ENCODE measurements at regions not wholly inside any gene's neighbourhood (a gene's known extent, or its start where the extent isn't known, plus 50 kb on each side); places are given as distances from the start of the nearest gene placed in this dataset.
"Not testable (repeated sequence)": the region's sequence is repeated elsewhere in the genome, so short reads cannot be mapped to it uniquely, and the experiment has no call there.

- POLR2A ChIA-PET: no interaction called here
- no peaks in the 10 kb centered on the region for H3K36me3 ChIP-seq (ENCODE audit: control insufficient read depth in 4 of 4, insufficient read depth in 4 of 4, low read length in 3 of 4)
- no peak overlapping the region for H3K4me3 ChIP-seq (ENCODE audit: control insufficient read depth in 1 of 7, extremely low read depth in 1 of 7, insufficient read depth in 4 of 7, low read depth in 2 of 7, low read length in 6 of 7)
- CTCF ChIA-PET: no interaction called here
- no peaks in the 10 kb centered on the region for H3K9me3 ChIP-seq (ENCODE audit: control extremely low read depth in 1 of 5, control insufficient read depth in 4 of 5, insufficient read depth in 2 of 5, low read depth in 1 of 5, low read length in 4 of 5)
- no peaks in the 10 kb centered on the region for H3K4me1 ChIP-seq (ENCODE audit: control extremely low read depth in 1 of 4, control insufficient read depth in 4 of 4, insufficient read depth in 4 of 4, low read length in 3 of 4)
- no peak overlapping the region for H3K27ac ChIP-seq (ENCODE audit: insufficient read depth in 1 of 2, low read depth in 1 of 2, low read length in 2 of 2, poor library complexity in 1 of 2, severe bottlenecking in 2 of 2)
- no peaks in the 10 kb centered on the region for H3K27me3 ChIP-seq (replicated peaks in 2 of 5; ENCODE audit: control insufficient read depth in 4 of 5, insufficient read depth in 5 of 5, low read length in 4 of 5)
- DNase-seq: no peak
These were observed 535.1 kb downstream of the TMEM135 start for GRCh38 chr11:87572881-87573280.

- H3K36me3 ChIP-seq (ENCODE audit: control insufficient read depth in 4 of 4, insufficient read depth in 4 of 4, low read length in 3 of 4): no peaks in the 10 kb centered on the region
- H3K27ac ChIP-seq (ENCODE audit: insufficient read depth in 1 of 2, low read depth in 1 of 2, low read length in 2 of 2, poor library complexity in 1 of 2, severe bottlenecking in 2 of 2): no peak overlapping the region
- ChIA-PET POLR2A (no interaction called here), CTCF (no interaction called here)
- no peaks in the 10 kb centered on the region for H3K27me3 ChIP-seq (replicated peaks in 2 of 5; ENCODE audit: control insufficient read depth in 4 of 5, insufficient read depth in 5 of 5, low read length in 4 of 5)
- H3K4me1 ChIP-seq (ENCODE audit: control extremely low read depth in 1 of 4, control insufficient read depth in 4 of 4, insufficient read depth in 4 of 4, low read length in 3 of 4): no peaks in the 10 kb centered on the region
- DNase-seq: peak in 2 of 3 donors; percentile 26 to 39
- no peak overlapping the region for H3K4me3 ChIP-seq (ENCODE audit: control insufficient read depth in 1 of 7, extremely low read depth in 1 of 7, insufficient read depth in 4 of 7, low read depth in 2 of 7, low read length in 6 of 7)
- H3K9me3 ChIP-seq (ENCODE audit: control extremely low read depth in 1 of 5, control insufficient read depth in 4 of 5, insufficient read depth in 2 of 5, low read depth in 1 of 5, low read length in 4 of 5): peaks cover 0 to 2% (median 0%) of the 10 kb centered on the region in 5 experiments
- WGBS (ENCODE audit: insufficient coverage): no CpG with 5 or more reads among the region's 1 CpG
These were observed 522.6 kb downstream of the TMEM135 start for GRCh38 chr11:87560352-87560751.

- H3K4me3 ChIP-seq (ENCODE audit: control insufficient read depth in 1 of 7, extremely low read depth in 1 of 7, insufficient read depth in 4 of 7, low read depth in 2 of 7, low read length in 6 of 7): not testable (repeated sequence)
These were observed 522.1 kb downstream of the TMEM135 start for GRCh38 chr11:87559852-87560251.

GRCh38 chr11:87555101-87555500, 517.4 kb downstream of the TMEM135 start:
- H3K27me3 ChIP-seq (replicated peaks in 2 of 5; ENCODE audit: control insufficient read depth in 4 of 5, insufficient read depth in 5 of 5, low read length in 4 of 5): no peaks in the 10 kb centered on the region
- POLR2A ChIA-PET: no interaction called here
- H3K4me3 ChIP-seq (ENCODE audit: control insufficient read depth in 1 of 7, extremely low read depth in 1 of 7, insufficient read depth in 4 of 7, low read depth in 2 of 7, low read length in 6 of 7): no peak overlapping the region
- H3K36me3 ChIP-seq (ENCODE audit: control insufficient read depth in 4 of 4, insufficient read depth in 4 of 4, low read length in 3 of 4): no peaks in the 10 kb centered on the region
- H3K9me3 ChIP-seq (ENCODE audit: control extremely low read depth in 1 of 5, control insufficient read depth in 4 of 5, insufficient read depth in 2 of 5, low read depth in 1 of 5, low read length in 4 of 5): peaks cover 0 to 4% (median 0%) of the 10 kb centered on the region in 5 experiments
- CTCF ChIA-PET: interaction anchor here (1.0 kb wide), 1 partner anchor 12 kb away, joined by 5 read pairs; no protein-coding TSS in a partner anchor
- no peaks in the 10 kb centered on the region for H3K4me1 ChIP-seq (ENCODE audit: control extremely low read depth in 1 of 4, control insufficient read depth in 4 of 4, insufficient read depth in 4 of 4, low read length in 3 of 4)
- 100% methylated on average over 2 of the region's 2 CpGs for WGBS (ENCODE audit: insufficient coverage)
- no peak overlapping the region for H3K27ac ChIP-seq (ENCODE audit: insufficient read depth in 1 of 2, low read depth in 1 of 2, low read length in 2 of 2, poor library complexity in 1 of 2, severe bottlenecking in 2 of 2)
- DNase-seq: no peak

More at GRCh38 chr11:87559852-87560251, 522.1 kb downstream of the TMEM135 start:
- H3K9me3 ChIP-seq (ENCODE audit: control extremely low read depth in 1 of 5, control insufficient read depth in 4 of 5, insufficient read depth in 2 of 5, low read depth in 1 of 5, low read length in 4 of 5); H3K27me3 ChIP-seq (replicated peaks in 2 of 5; ENCODE audit: control insufficient read depth in 4 of 5, insufficient read depth in 5 of 5, low read length in 4 of 5); H3K36me3 ChIP-seq (ENCODE audit: control insufficient read depth in 4 of 4, insufficient read depth in 4 of 4, low read length in 3 of 4); POLR2A ChIA-PET; CTCF ChIA-PET; H3K27ac ChIP-seq (ENCODE audit: insufficient read depth in 1 of 2, low read depth in 1 of 2, low read length in 2 of 2, poor library complexity in 1 of 2, severe bottlenecking in 2 of 2); H3K4me1 ChIP-seq (ENCODE audit: control extremely low read depth in 1 of 4, control insufficient read depth in 4 of 4, insufficient read depth in 4 of 4, low read length in 3 of 4); DNase-seq: not testable (repeated sequence)
- WGBS (ENCODE audit: insufficient coverage): 100% methylated on average over 3 of the region's 3 CpGs

GRCh38 chr11:87548797-87549196, 511.1 kb downstream of the TMEM135 start:
- no peak for DNase-seq
- H3K36me3 ChIP-seq (ENCODE audit: control insufficient read depth in 4 of 4, insufficient read depth in 4 of 4, low read length in 3 of 4): no peaks in the 10 kb centered on the region
- no peak overlapping the region for H3K4me3 ChIP-seq (ENCODE audit: control insufficient read depth in 1 of 7, extremely low read depth in 1 of 7, insufficient read depth in 4 of 7, low read depth in 2 of 7, low read length in 6 of 7)
- no peaks in the 10 kb centered on the region for H3K4me1 ChIP-seq (ENCODE audit: control extremely low read depth in 1 of 4, control insufficient read depth in 4 of 4, insufficient read depth in 4 of 4, low read length in 3 of 4)
- ChIA-PET CTCF (no interaction called here), POLR2A (no interaction called here)
- no peaks in the 10 kb centered on the region for H3K27me3 ChIP-seq (replicated peaks in 2 of 5; ENCODE audit: control insufficient read depth in 4 of 5, insufficient read depth in 5 of 5, low read length in 4 of 5)
- H3K9me3 ChIP-seq (ENCODE audit: control extremely low read depth in 1 of 5, control insufficient read depth in 4 of 5, insufficient read depth in 2 of 5, low read depth in 1 of 5, low read length in 4 of 5): peaks cover 0 to 20% (median 3%) of the 10 kb centered on the region in 5 experiments
- H3K27ac ChIP-seq (ENCODE audit: insufficient read depth in 1 of 2, low read depth in 1 of 2, low read length in 2 of 2, poor library complexity in 1 of 2, severe bottlenecking in 2 of 2): no peak overlapping the region
- WGBS (ENCODE audit: insufficient coverage): no CpG with 5 or more reads among the region's 3 CpGs

GRCh38 chr11:87545858-87546257, 508.1 kb downstream of the TMEM135 start:
- 88% methylated on average over 1 of the region's 1 CpG for WGBS (ENCODE audit: insufficient coverage)

GRCh38 chr11:87539596-87539995, 501.9 kb downstream of the TMEM135 start:
- WGBS (ENCODE audit: insufficient coverage): no CpG with 5 or more reads among the region's 1 CpG
- no peak overlapping the region for H3K27ac ChIP-seq (ENCODE audit: insufficient read depth in 1 of 2, low read depth in 1 of 2, low read length in 2 of 2, poor library complexity in 1 of 2, severe bottlenecking in 2 of 2)

More at GRCh38 chr11:87545858-87546257, 508.1 kb downstream of the TMEM135 start:
- no peaks in the 10 kb centered on the region for H3K4me1 ChIP-seq (ENCODE audit: control extremely low read depth in 1 of 4, control insufficient read depth in 4 of 4, insufficient read depth in 4 of 4, low read length in 3 of 4)
- ChIA-PET POLR2A (interaction anchor here (0.6 kb wide), 1 partner anchor 1050 kb away, joined by 4 read pairs; no protein-coding TSS in a partner anchor), CTCF (no interaction called here)
- H3K9me3 ChIP-seq (ENCODE audit: control extremely low read depth in 1 of 5, control insufficient read depth in 4 of 5, insufficient read depth in 2 of 5, low read depth in 1 of 5, low read length in 4 of 5): peaks cover 2 to 32% (median 8%) of the 10 kb centered on the region in 5 experiments
- no peak for DNase-seq
- no peak overlapping the region for H3K27ac ChIP-seq (ENCODE audit: insufficient read depth in 1 of 2, low read depth in 1 of 2, low read length in 2 of 2, poor library complexity in 1 of 2, severe bottlenecking in 2 of 2)
- no peaks in the 10 kb centered on the region for H3K27me3 ChIP-seq (replicated peaks in 2 of 5; ENCODE audit: control insufficient read depth in 4 of 5, insufficient read depth in 5 of 5, low read length in 4 of 5)
- H3K4me3 ChIP-seq (ENCODE audit: control insufficient read depth in 1 of 7, extremely low read depth in 1 of 7, insufficient read depth in 4 of 7, low read depth in 2 of 7, low read length in 6 of 7): no peak overlapping the region
- no peaks in the 10 kb centered on the region for H3K36me3 ChIP-seq (ENCODE audit: control insufficient read depth in 4 of 4, insufficient read depth in 4 of 4, low read length in 3 of 4)

More at GRCh38 chr11:87539596-87539995, 501.9 kb downstream of the TMEM135 start:
- CTCF ChIA-PET: no interaction called here
- Histone ChIP-seq H3K27me3 (replicated peaks in 2 of 5; ENCODE audit: control insufficient read depth in 4 of 5, insufficient read depth in 5 of 5, low read length in 4 of 5) (no peaks in the 10 kb centered on the region), H3K4me1 (ENCODE audit: control extremely low read depth in 1 of 4, control insufficient read depth in 4 of 4, insufficient read depth in 4 of 4, low read length in 3 of 4) (peaks cover 0 to 10% (median 4%) of the 10 kb centered on the region in 4 experiments), H3K4me3 (ENCODE audit: control insufficient read depth in 1 of 7, extremely low read depth in 1 of 7, insufficient read depth in 4 of 7, low read depth in 2 of 7, low read length in 6 of 7) (no peak overlapping the region), H3K9me3 (ENCODE audit: control extremely low read depth in 1 of 5, control insufficient read depth in 4 of 5, insufficient read depth in 2 of 5, low read depth in 1 of 5, low read length in 4 of 5) (peaks cover 2 to 18% (median 6%) of the 10 kb centered on the region in 5 experiments), H3K36me3 (ENCODE audit: control insufficient read depth in 4 of 4, insufficient read depth in 4 of 4, low read length in 3 of 4) (no peaks in the 10 kb centered on the region)
- POLR2A ChIA-PET: no interaction called here
- DNase-seq: no peak

All from common myeloid progenitor, CD34-positive (primary cell).